GM12878 (cell line): ENCODE measurements at regions not wholly inside any gene's neighbourhood (a gene's known extent, or its start where the extent isn't known, plus 50 kb on each side); places are given as distances from the start of the nearest gene placed in this dataset.

ENCODE experiments used
- ATAC-seq: fragments of 200-7000 bp; cut with Tn5 transposase; 3 replicates; pipeline ENCODE4 v1.9.1; 2020; ENCODE audit warnings: mild to moderate bottlenecking, moderate library complexity
- BruUV-seq: library from RNA; stranded (reverse); fragments of 400-500 nt; replicated peaks from 2 replicates; lab custom pipeline; 2021; lab: Mats Ljungman, UMichigan
- CTCF ChIA-PET: fragments of 300-600 bp; sonication (Branson Sonifier 250); formaldehyde crosslinking; extraction: SDS; loops from one replicate; lab custom pipeline; 2021; ENCODE audit warnings: inconsistent platforms; lab: Yijun Ruan, JAX
- POLR2A ChIA-PET: fragments of 350-600 bp; formaldehyde crosslinking; extraction: SDS; loops from one replicate; lab custom pipeline; 2021; ENCODE audit warnings: inconsistent platforms; lab: Charles Lee
- RAD21 ChIA-PET: fragments of 300-600 bp; sonication (Branson Sonifier 250); formaldehyde crosslinking; loops from one replicate; lab custom pipeline; 2023; ENCODE audit warnings: antibody characterized with exemption; ENCODE audit not compliant: unreplicated experiment; lab: Charles Lee
- SMC1A ChIA-PET: fragments of 300-600 bp; sonication (Branson Sonifier 250); formaldehyde crosslinking; loops from one replicate; lab custom pipeline; 2023; ENCODE audit not compliant: unreplicated experiment, uncharacterized antibody; lab: Charles Lee
- DNase-seq: peaks from one replicate; pipeline ENCODE4 v3.0.0-alpha.2; 2011; ENCODE audit warnings: low read depth, low spot score
- FAIRE-seq: peaks from 3 replicates; lab custom pipeline; 2011; peaks lifted over from hg19 to GRCh38; lab: Jason Lieb, UNC
- H2AFZ ChIP-seq: 2 replicates; pipeline ENCODE4 v1.6.0; 2011; ENCODE audit warnings: low read depth, low read length, control low read depth; ENCODE audit not compliant: control insufficient read depth
- H3K27ac ChIP-seq: 2 replicates; pipeline ENCODE4 v1.5.1; 2011; ENCODE audit warnings: control low read depth; ENCODE audit not compliant: control insufficient read depth, insufficient read depth
- H3K27me3 ChIP-seq, 2 experiments: replicated peaks in 1 of 2; 2 replicates each; pipeline versions ENCODE4 v1.6.0 to v1.6.1; 2011; ENCODE audit warnings: low read length in 1 of 2; ENCODE audit not compliant: control insufficient read depth in 2 of 2, insufficient read depth in 2 of 2
- H3K36me3 ChIP-seq, 2 experiments: 2 replicates each; pipeline ENCODE4 v1.5.1; 2011; ENCODE audit warnings: low read length in 1 of 2; ENCODE audit not compliant: control insufficient read depth in 2 of 2, insufficient read depth in 2 of 2
- H3K4me1 ChIP-seq: 2 replicates; pipeline ENCODE4 v1.6.1; 2011; ENCODE audit warnings: mild to moderate bottlenecking, low read length, moderate library complexity, mixed read lengths; ENCODE audit not compliant: control insufficient read depth, insufficient read depth
- H3K4me2 ChIP-seq: 2 replicates; pipeline ENCODE4 v1.6.0; 2011; ENCODE audit warnings: control low read depth; ENCODE audit not compliant: control insufficient read depth, insufficient read depth
- H3K4me3 ChIP-seq: fragments of 200-600 bp; sonication (generic); 2 replicates; pipeline ENCODE4 v1.5.1; 2016
- H3K79me2 ChIP-seq: 2 replicates; pipeline ENCODE4 v1.6.0; 2011; ENCODE audit warnings: low read length; ENCODE audit not compliant: control insufficient read depth, insufficient read depth
- H3K9ac ChIP-seq: 2 replicates; pipeline ENCODE4 v1.8.0; 2011; ENCODE audit warnings: low read length, control low read depth, mixed read lengths; ENCODE audit not compliant: control insufficient read depth, insufficient read depth
- H3K9me3 ChIP-seq: replicated peaks from 3 replicates; pipeline ENCODE4 v1.5.1; 2011; ENCODE audit warnings: mild to moderate bottlenecking, low read length; ENCODE audit not compliant: control insufficient read depth, insufficient read depth
- H4K20me1 ChIP-seq: 2 replicates; pipeline ENCODE4 v1.6.0; 2011; ENCODE audit not compliant: control insufficient read depth, insufficient read depth
- ATF2 ChIP-seq: IDR thresholded peaks from 2 replicates; pipeline ENCODE4 v1.6.1; 2012; ENCODE audit warnings: low read length, inconsistent platforms
- BACH1 ChIP-seq: fragments of 450-650 bp; IDR thresholded peaks from 2 replicates; pipeline ENCODE4 v1.6.1; 2017; ENCODE audit warnings: mild to moderate bottlenecking, borderline replicate concordance
- FOS ChIP-seq: IDR thresholded peaks from 3 replicates; pipeline ENCODE4 v1.6.1; 2011; ENCODE audit warnings: borderline replicate concordance; ENCODE audit not compliant: insufficient read length; ENCODE audit errors: extremely low read depth
- HSF1 ChIP-seq: fragments of 150-350 bp; IDR thresholded peaks from 2 replicates; pipeline ENCODE4 v1.6.1; 2014; ENCODE audit warnings: mild to moderate bottlenecking, low read depth, low read length
- MTA2 ChIP-seq: fragments of 450-650 bp; IDR thresholded peaks from 2 replicates; pipeline ENCODE4 v1.6.1; 2016; ENCODE audit warnings: low read depth, mild to moderate bottlenecking, moderate library complexity
- NRF1 ChIP-seq: conservative IDR thresholded peaks from 2 replicates; pipeline ENCODE4 v1.6.1; 2011; ENCODE audit warnings: mild to moderate bottlenecking, low read depth, low read length, improper control_type of control experiment
- PML ChIP-seq: IDR thresholded peaks from 2 replicates; pipeline ENCODE4 v1.6.1; 2012; ENCODE audit warnings: low read length, inconsistent platforms
- RBBP5 ChIP-seq: fragments of 200-600 bp; sonication (generic); conservative IDR thresholded peaks from 2 replicates; pipeline ENCODE4 v1.6.1; 2016
- REST ChIP-seq: IDR thresholded peaks from 2 replicates; pipeline ENCODE4 v1.6.1; 2012; ENCODE audit warnings: mild to moderate bottlenecking, low read depth, low read length
- RFX5 ChIP-seq: IDR thresholded peaks from 2 replicates; pipeline ENCODE4 v1.6.1; 2011; ENCODE audit warnings: low read depth, low read length, improper control_type of control experiment
- SIX5 ChIP-seq: IDR thresholded peaks from 2 replicates; pipeline ENCODE4 v1.6.1; 2011; ENCODE audit warnings: mild to moderate bottlenecking, low read depth, low read length, moderate library complexity; ENCODE audit not compliant: severe bottlenecking
- SREBF1 ChIP-seq: IDR thresholded peaks from 2 replicates; pipeline ENCODE4 v1.6.1; 2012; ENCODE audit warnings: mild to moderate bottlenecking, low read length
- WGBS: methylation state at CpG from one replicate; pipeline ENCODE4 v1.1.6; 2016; ENCODE audit warnings: low lambda C conversion rate; ENCODE audit not compliant: insufficient replicate concordance, insufficient coverage; ENCODE audit errors: missing lambda C conversion rate; 5-methylcytosine and 5-hydroxymethylcytosine counted together
- in situ Hi-C: fragments of 300-500 bp; cut with MboI; formaldehyde crosslinking; loops from 9 replicates; pipeline ENCODE4 v1.14.3; 2018; ENCODE audit warnings: mixed read lengths
- intact Hi-C: fragments of 100-400 bp; cut with micrococcal nuclease; formaldehyde crosslinking; loops from one replicate; pipeline ENCODE4 v1.14.2; 2022; ENCODE audit not compliant: unreplicated experiment

- no peak overlapping the region for H2AFZ ChIP-seq
- H4K20me1 ChIP-seq, result no peaks in the 10 kb centered on the region
- no peaks in the 10 kb centered on the region for H3K79me2 ChIP-seq
- H3K36me3 ChIP-seq, result no peaks in the 10 kb centered on the region
- H3K9ac ChIP-seq, result no peak overlapping the region
- no peaks in the 10 kb centered on the region for H3K27me3 ChIP-seq
- ChIA-PET CTCF (no interaction called here), RAD21 (no interaction called here), SMC1A (interaction anchor here (0.6 kb wide), 1 partner anchor 107 kb away, joined by 3 read pairs; no protein-coding TSS in a partner anchor), POLR2A (no interaction called here)
- no peak for ATAC-seq
- TF ChIP-seq SIX5 (no peak), FOS (no peak), BACH1 (no peak), NRF1 (no peak), RFX5 (no peak), ATF2 (no peak)
- BruUV-seq, result no TSS peak
- WGBS, result 54% methylated on average over 14 of the region's 14 CpGs
- H3K4me2 ChIP-seq, result no peak overlapping the region
- no peak overlapping the region for H3K27ac ChIP-seq
- H3K4me1 ChIP-seq, result no peaks in the 10 kb centered on the region
- in situ Hi-C loops, result no loop called here
- no peak for DNase-seq
- no peak for FAIRE-seq
- H3K9me3 ChIP-seq, result no peaks in the 10 kb centered on the region; the same call in 1 of the 3 replicates
- intact Hi-C loops, result no loop called here
- no peak overlapping the region for H3K4me3 ChIP-seq
These were observed 104.1 kb downstream of the DISP1 start for GRCh38 chr1:222918801-222919477.

- no peak for TF ChIP-seq HSF1
- TF ChIP-seq MTA2, result no peak
- TF ChIP-seq RBBP5, result no peak
- no peak for TF ChIP-seq PML
- no peak for TF ChIP-seq REST
- no peak for TF ChIP-seq SREBF1
- in situ Hi-C loops, result no loop called here
- no TSS peak for BruUV-seq
- intact Hi-C loops, result no loop called here
- Histone ChIP-seq H3K27ac (no peak overlapping the region), H3K9me3 (no peaks in the 10 kb centered on the region; the same call in 1 of the 3 replicates), H2AFZ (no peak overlapping the region), H3K4me2 (no peak overlapping the region), H3K9ac (no peak overlapping the region), H3K4me1 (no peaks in the 10 kb centered on the region), H3K36me3 (no peaks in the 10 kb centered on the region), H3K79me2 (no peaks in the 10 kb centered on the region), H4K20me1 (no peaks in the 10 kb centered on the region), H3K4me3 (no peak overlapping the region), H3K27me3 (no peaks in the 10 kb centered on the region)
- DNase-seq (no peak), FAIRE-seq (no peak), ATAC-seq (no peak)
- RAD21 ChIA-PET, result no interaction called here
- 41% methylated on average over 5 of the region's 5 CpGs for WGBS
- SMC1A ChIA-PET, result interaction anchor here (0.6 kb wide), 1 partner anchor 197 kb away, joined by 3 read pairs; no protein-coding TSS in a partner anchor
- POLR2A ChIA-PET, result no interaction called here
- CTCF ChIA-PET, result no interaction called here
These were observed 104.6 kb downstream of the DISP1 start for GRCh38 chr1:222919478-222919865.
